Activated naive CD8-positive, alpha-beta T cell treated with anti-CD3 and anti-CD28 coated beads for 36 hours (primary cell): ENCODE measurements at regions not wholly inside any gene's neighbourhood (a gene's known extent, or its start where the extent isn't known, plus 50 kb on each side); places are given as distances from the start of the nearest gene placed in this dataset.

Experiments used
- DNase-seq: peaks from one replicate; pipeline ENCODE4 v3.0.0; 2021
- H3K27ac Mint-ChIP-seq: one replicate; pipeline ENCODE4 v1.8.0; 2022; ENCODE audit warnings: mild to moderate bottlenecking, moderate library complexity, mixed read lengths
- H3K27me3 Mint-ChIP-seq: one replicate; pipeline ENCODE4 v1.8.0; 2022; ENCODE audit warnings: mild to moderate bottlenecking, mixed read lengths
- H3K36me3 Mint-ChIP-seq: one replicate; pipeline ENCODE4 v1.8.0; 2021; ENCODE audit warnings: mild to moderate bottlenecking, mixed read lengths
- H3K4me1 Mint-ChIP-seq: one replicate; pipeline ENCODE4 v1.8.0; 2021; ENCODE audit warnings: mixed read lengths
- H3K4me3 Mint-ChIP-seq: one replicate; pipeline ENCODE4 v1.8.0; 2022; ENCODE audit warnings: mild to moderate bottlenecking, moderate library complexity, mixed read lengths
- H3K9me3 Mint-ChIP-seq: one replicate; pipeline ENCODE4 v1.8.0; 2022; ENCODE audit warnings: mixed read lengths

- DNase-seq, result no peak
- H3K9me3 Mint-ChIP-seq, result no peaks in the 10 kb centered on the region
- H3K4me3 Mint-ChIP-seq, result no peak overlapping the region
- no peaks in the 10 kb centered on the region for H3K36me3 Mint-ChIP-seq
- no peaks in the 10 kb centered on the region for H3K27me3 Mint-ChIP-seq
- no peak overlapping the region for H3K27ac Mint-ChIP-seq
- H3K4me1 Mint-ChIP-seq, result no peaks in the 10 kb centered on the region
Observed at GRCh38 chrX:129235903-129236302, 287.4 kb downstream of the SMARCA1 start.

GRCh38 chrX:129233786-129234185 lies 289.5 kb downstream of the SMARCA1 start:
- DNase-seq, result no peak
- no peaks in the 10 kb centered on the region for H3K4me1 Mint-ChIP-seq
- H3K9me3 Mint-ChIP-seq, result no peaks in the 10 kb centered on the region
- H3K4me3 Mint-ChIP-seq, result no peak overlapping the region
- no peaks in the 10 kb centered on the region for H3K27me3 Mint-ChIP-seq
- H3K27ac Mint-ChIP-seq, result no peak overlapping the region
- no peaks in the 10 kb centered on the region for H3K36me3 Mint-ChIP-seq

GRCh38 chrX:129230850-129231512 lies 292.3 kb downstream of the SMARCA1 start:
- Mint-ChIP-seq H3K27ac (no peak overlapping the region), H3K4me1 (no peaks in the 10 kb centered on the region), H3K36me3 (no peaks in the 10 kb centered on the region), H3K27me3 (no peaks in the 10 kb centered on the region), H3K9me3 (no peaks in the 10 kb centered on the region), H3K4me3 (no peak overlapping the region)
- DNase-seq, result no peak

- H3K4me3 Mint-ChIP-seq, result no peak overlapping the region
- no peaks in the 10 kb centered on the region for H3K36me3 Mint-ChIP-seq
Observed at GRCh38 chrX:129230168-129230567, 293.1 kb downstream of the SMARCA1 start.

GRCh38 chrX:129227366-129227765 lies 295.9 kb downstream of the SMARCA1 start:
- H3K9me3 Mint-ChIP-seq, result no peaks in the 10 kb centered on the region
- H3K27ac Mint-ChIP-seq, result no peak overlapping the region
- no peaks in the 10 kb centered on the region for H3K36me3 Mint-ChIP-seq
- no peaks in the 10 kb centered on the region for H3K27me3 Mint-ChIP-seq
- no peak overlapping the region for H3K4me3 Mint-ChIP-seq
- DNase-seq, result no peak
- no peaks in the 10 kb centered on the region for H3K4me1 Mint-ChIP-seq

More at GRCh38 chrX:129230168-129230567, 293.1 kb downstream of the SMARCA1 start:
- Mint-ChIP-seq H3K9me3 (no peaks in the 10 kb centered on the region), H3K27me3 (no peaks in the 10 kb centered on the region), H3K4me1 (no peaks in the 10 kb centered on the region), H3K27ac (no peak overlapping the region)
- DNase-seq, result no peak

GRCh38 chrX:129193357-129193756 lies 329.9 kb downstream of the SMARCA1 start:
- Mint-ChIP-seq H3K4me3 (no peak overlapping the region), H3K9me3 (no peaks in the 10 kb centered on the region)

GRCh38 chrX:129188231-129188630 lies 335.1 kb downstream of the SMARCA1 start:
- H3K36me3 Mint-ChIP-seq, result no peaks in the 10 kb centered on the region
- H3K27me3 Mint-ChIP-seq, result no peaks in the 10 kb centered on the region
- H3K9me3 Mint-ChIP-seq, result no peaks in the 10 kb centered on the region
- H3K4me1 Mint-ChIP-seq, result no peaks in the 10 kb centered on the region
- H3K4me3 Mint-ChIP-seq, result no peak overlapping the region
- no peak for DNase-seq
- no peak overlapping the region for H3K27ac Mint-ChIP-seq

More at GRCh38 chrX:129193357-129193756, 329.9 kb downstream of the SMARCA1 start:
- no peaks in the 10 kb centered on the region for H3K4me1 Mint-ChIP-seq
- no peaks in the 10 kb centered on the region for H3K27me3 Mint-ChIP-seq
- no peak for DNase-seq
- no peaks in the 10 kb centered on the region for H3K36me3 Mint-ChIP-seq
- no peak overlapping the region for H3K27ac Mint-ChIP-seq

- H3K27ac Mint-ChIP-seq, result no peak overlapping the region
Observed at GRCh38 chrX:129176710-129177109, 346.6 kb downstream of the SMARCA1 start.

GRCh38 chrX:129161108-129161507 lies 362.2 kb downstream of the SMARCA1 start:
- no peak for DNase-seq
- Mint-ChIP-seq H3K27me3 (peaks cover 3% of the 10 kb centered on the region), H3K4me3 (no peak overlapping the region), H3K4me1 (no peaks in the 10 kb centered on the region), H3K27ac (no peak overlapping the region), H3K9me3 (peaks cover 2% of the 10 kb centered on the region), H3K36me3 (no peaks in the 10 kb centered on the region)

More at GRCh38 chrX:129176710-129177109, 346.6 kb downstream of the SMARCA1 start:
- Mint-ChIP-seq H3K27me3 (no peaks in the 10 kb centered on the region), H3K36me3 (no peaks in the 10 kb centered on the region), H3K4me3 (no peak overlapping the region), H3K9me3 (peaks cover 2% of the 10 kb centered on the region), H3K4me1 (no peaks in the 10 kb centered on the region)
- DNase-seq, result no peak

GRCh38 chrX:129158505-129158904 lies 364.8 kb downstream of the SMARCA1 start:
- no peak overlapping the region for H3K27ac Mint-ChIP-seq
- no peaks in the 10 kb centered on the region for H3K36me3 Mint-ChIP-seq
- no peak for DNase-seq
- no peak overlapping the region for H3K4me3 Mint-ChIP-seq
- H3K9me3 Mint-ChIP-seq, result peaks cover 2% of the 10 kb centered on the region
- no peaks in the 10 kb centered on the region for H3K4me1 Mint-ChIP-seq
- peaks cover 3% of the 10 kb centered on the region for H3K27me3 Mint-ChIP-seq

- Mint-ChIP-seq H3K4me3 (no peak overlapping the region), H3K4me1 (no peaks in the 10 kb centered on the region), H3K27ac (no peak overlapping the region), H3K27me3 (no peaks in the 10 kb centered on the region), H3K9me3 (no peaks in the 10 kb centered on the region), H3K36me3 (no peaks in the 10 kb centered on the region)
- no peak for DNase-seq
Observed at GRCh38 chrX:129145840-129146272, 377.4 kb downstream of the SMARCA1 start.

- Mint-ChIP-seq H3K4me3 (no peak overlapping the region), H3K27ac (no peak overlapping the region), H3K36me3 (no peaks in the 10 kb centered on the region), H3K27me3 (no peaks in the 10 kb centered on the region), H3K9me3 (no peaks in the 10 kb centered on the region), H3K4me1 (no peaks in the 10 kb centered on the region)
- DNase-seq, result no peak
Observed at GRCh38 chrX:129145385-129145784, 377.9 kb downstream of the SMARCA1 start.

GRCh38 chrX:129144172-129145038 lies 378.9 kb downstream of the SMARCA1 start:
- DNase-seq, result no peak
- H3K9me3 Mint-ChIP-seq, result no peaks in the 10 kb centered on the region
- H3K27me3 Mint-ChIP-seq, result no peaks in the 10 kb centered on the region
- no peak overlapping the region for H3K4me3 Mint-ChIP-seq
- H3K27ac Mint-ChIP-seq, result no peak overlapping the region
- no peaks in the 10 kb centered on the region for H3K4me1 Mint-ChIP-seq
- H3K36me3 Mint-ChIP-seq, result no peaks in the 10 kb centered on the region

GRCh38 chrX:129139837-129140598 lies 383.3 kb downstream of the SMARCA1 start:
- no peaks in the 10 kb centered on the region for H3K36me3 Mint-ChIP-seq
- H3K27me3 Mint-ChIP-seq, result no peaks in the 10 kb centered on the region
- no peaks in the 10 kb centered on the region for H3K9me3 Mint-ChIP-seq
- no peak overlapping the region for H3K4me3 Mint-ChIP-seq
- DNase-seq, result no peak
- no peak overlapping the region for H3K27ac Mint-ChIP-seq
- no peaks in the 10 kb centered on the region for H3K4me1 Mint-ChIP-seq
